Glutamatergic neuron (in vitro differentiated cells): ENCODE measurements at regions not wholly inside any gene's neighbourhood (a gene's known extent, or its start where the extent isn't known, plus 50 kb on each side); places are given as distances from the start of the nearest gene placed in this dataset.

Source experiments
- DNase-seq: peaks from one replicate; pipeline ENCODE4 v3.0.0; 2022
- H3K27ac Mint-ChIP-seq: one replicate; pipeline ENCODE4 v1.8.0; 2020; ENCODE audit warnings: mild to moderate bottlenecking, mixed read lengths, inconsistent platforms; ENCODE audit not compliant: unreplicated experiment
- H3K27me3 Mint-ChIP-seq: one replicate; pipeline ENCODE4 v1.8.0; 2020; ENCODE audit warnings: mild to moderate bottlenecking, moderate library complexity, mixed read lengths, inconsistent platforms; ENCODE audit not compliant: unreplicated experiment
- H3K36me3 Mint-ChIP-seq: one replicate; pipeline ENCODE4 v1.8.0; 2020; ENCODE audit warnings: mild to moderate bottlenecking, mixed read lengths, inconsistent platforms; ENCODE audit not compliant: unreplicated experiment
- H3K4me1 Mint-ChIP-seq: one replicate; pipeline ENCODE4 v1.8.0; 2020; ENCODE audit warnings: mild to moderate bottlenecking, low read depth, mixed read lengths, inconsistent platforms; ENCODE audit not compliant: unreplicated experiment
- H3K4me3 Mint-ChIP-seq: one replicate; pipeline ENCODE4 v1.8.0; 2020; ENCODE audit warnings: mild to moderate bottlenecking, mixed read lengths, inconsistent platforms; ENCODE audit not compliant: unreplicated experiment
- H3K9me3 Mint-ChIP-seq: one replicate; pipeline ENCODE4 v1.8.0; 2020; ENCODE audit warnings: mild to moderate bottlenecking, moderate library complexity, mixed read lengths, inconsistent platforms; ENCODE audit not compliant: unreplicated experiment
- CTCF ChIP-seq: fragments of 200-600 bp; sonication (generic); IDR thresholded peaks from one replicate; pipeline ENCODE4 v1.5.0; 2021; ENCODE audit not compliant: partially characterized antibody, unreplicated experiment

DNA sequence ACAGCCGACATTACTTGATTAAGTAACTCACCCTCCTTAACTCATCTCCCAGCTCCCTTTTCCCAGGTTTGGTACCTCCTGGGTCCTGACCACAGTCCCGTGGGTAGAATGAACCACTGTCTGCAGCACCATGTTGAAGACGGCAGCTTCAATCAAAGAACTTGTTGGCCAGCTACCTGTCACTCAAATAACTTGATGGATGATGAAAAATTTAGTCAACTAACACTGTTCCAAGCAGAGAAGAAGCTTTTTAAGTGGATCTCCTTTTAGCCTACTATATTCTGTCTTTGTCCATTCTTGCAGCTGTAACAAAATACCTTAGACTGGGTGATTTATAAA is 138.4 kb upstream of the F3 start:
- H3K27ac Mint-ChIP-seq = no peak overlapping the region
- peaks cover 4% of the 10 kb centered on the region for H3K27me3 Mint-ChIP-seq
- H3K9me3 Mint-ChIP-seq = peaks cover 2% of the 10 kb centered on the region
- TF ChIP-seq CTCF = no peak
- no peak overlapping the region for H3K4me3 Mint-ChIP-seq
- DNase-seq = no peak
- H3K4me1 Mint-ChIP-seq = no peaks in the 10 kb centered on the region
- H3K36me3 Mint-ChIP-seq = peaks cover 6% of the 10 kb centered on the region

GRCh38 chr1:94679332-94680038 is 137.9 kb upstream of the F3 start:
- peaks cover 6% of the 10 kb centered on the region for H3K36me3 Mint-ChIP-seq
- H3K4me3 Mint-ChIP-seq = no peak overlapping the region
- H3K27me3 Mint-ChIP-seq = peaks cover 4% of the 10 kb centered on the region
- no peak for DNase-seq
- no peak overlapping the region for H3K27ac Mint-ChIP-seq
- TF ChIP-seq CTCF = no peak
- H3K4me1 Mint-ChIP-seq = no peaks in the 10 kb centered on the region
- H3K9me3 Mint-ChIP-seq = peaks cover 2% of the 10 kb centered on the region

- DNase-seq = no peak
- no peak for TF ChIP-seq CTCF
- peaks cover 4% of the 10 kb centered on the region for H3K27me3 Mint-ChIP-seq
- H3K27ac Mint-ChIP-seq = no peak overlapping the region
- no peaks in the 10 kb centered on the region for H3K4me1 Mint-ChIP-seq
- peaks cover 2% of the 10 kb centered on the region for H3K9me3 Mint-ChIP-seq
- H3K36me3 Mint-ChIP-seq = peaks cover 6% of the 10 kb centered on the region
- H3K4me3 Mint-ChIP-seq = no peak overlapping the region
These were observed 136.8 kb upstream of the F3 start for GRCh38 chr1:94678202-94678848.

GRCh38 chr1:94677714-94678113 is 136.2 kb upstream of the F3 start:
- H3K4me3 Mint-ChIP-seq = no peak overlapping the region
- no peak for DNase-seq
- H3K36me3 Mint-ChIP-seq = peaks cover 6% of the 10 kb centered on the region
- no peak for TF ChIP-seq CTCF
- peaks cover 2% of the 10 kb centered on the region for H3K9me3 Mint-ChIP-seq
- H3K4me1 Mint-ChIP-seq = no peaks in the 10 kb centered on the region
- peaks cover 2% of the 10 kb centered on the region for H3K27me3 Mint-ChIP-seq
- no peak overlapping the region for H3K27ac Mint-ChIP-seq

DNA sequence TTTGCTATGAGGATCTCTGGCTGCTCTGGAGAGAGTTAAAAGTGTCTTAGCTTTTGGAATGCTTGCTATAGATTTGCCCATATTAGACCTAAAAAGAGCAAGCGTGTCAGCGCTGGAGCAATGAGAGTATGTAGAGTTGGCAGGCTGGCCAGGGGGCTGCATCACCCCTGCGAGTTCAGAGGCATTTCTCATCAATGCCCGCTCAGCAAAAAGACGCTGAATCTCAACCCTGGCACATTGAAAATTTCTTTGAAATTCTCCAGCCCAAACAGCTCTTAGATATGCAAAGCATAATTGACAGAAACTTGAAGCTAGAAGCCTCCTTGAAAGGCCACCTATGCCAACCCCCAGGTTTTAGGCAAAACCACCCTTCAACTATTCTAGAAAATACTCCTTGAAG is 135.5 kb upstream of the F3 start:
- H3K4me3 Mint-ChIP-seq = no peak overlapping the region
- peaks cover 6% of the 10 kb centered on the region for H3K36me3 Mint-ChIP-seq
- H3K9me3 Mint-ChIP-seq = peaks cover 2% of the 10 kb centered on the region
- no peak for DNase-seq
- H3K27ac Mint-ChIP-seq = no peak overlapping the region
- H3K4me1 Mint-ChIP-seq = no peaks in the 10 kb centered on the region
- TF ChIP-seq CTCF = no peak
- peaks cover 2% of the 10 kb centered on the region for H3K27me3 Mint-ChIP-seq
